ENCODE measurements at regions not wholly inside any gene's neighbourhood (a gene's known extent, or its start where the extent isn't known, plus 50 kb on each side); places are given as distances from the start of the nearest gene placed in this dataset.

DNA sequence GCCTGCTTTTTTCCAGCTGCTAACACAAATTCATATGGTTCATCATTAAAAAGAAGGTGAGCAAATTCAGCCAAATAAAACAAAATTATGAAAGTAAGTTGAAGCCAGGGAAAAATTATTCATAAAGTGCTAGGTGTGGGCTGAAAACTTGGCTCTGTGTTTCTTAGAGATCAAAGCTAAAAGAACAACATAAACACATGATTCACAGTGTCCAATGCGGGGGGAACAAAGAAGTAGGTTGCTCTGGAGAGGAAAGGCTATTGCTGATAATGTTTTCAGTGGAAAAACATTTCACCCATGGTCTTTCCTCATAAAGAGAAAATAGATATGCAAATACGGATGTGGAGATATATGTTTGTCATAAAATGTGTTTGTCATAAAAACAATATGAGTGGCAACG, 1691.5 kb upstream of the SLC10A2 start (continued):
- TF ChIP-seq, protein P1, sequence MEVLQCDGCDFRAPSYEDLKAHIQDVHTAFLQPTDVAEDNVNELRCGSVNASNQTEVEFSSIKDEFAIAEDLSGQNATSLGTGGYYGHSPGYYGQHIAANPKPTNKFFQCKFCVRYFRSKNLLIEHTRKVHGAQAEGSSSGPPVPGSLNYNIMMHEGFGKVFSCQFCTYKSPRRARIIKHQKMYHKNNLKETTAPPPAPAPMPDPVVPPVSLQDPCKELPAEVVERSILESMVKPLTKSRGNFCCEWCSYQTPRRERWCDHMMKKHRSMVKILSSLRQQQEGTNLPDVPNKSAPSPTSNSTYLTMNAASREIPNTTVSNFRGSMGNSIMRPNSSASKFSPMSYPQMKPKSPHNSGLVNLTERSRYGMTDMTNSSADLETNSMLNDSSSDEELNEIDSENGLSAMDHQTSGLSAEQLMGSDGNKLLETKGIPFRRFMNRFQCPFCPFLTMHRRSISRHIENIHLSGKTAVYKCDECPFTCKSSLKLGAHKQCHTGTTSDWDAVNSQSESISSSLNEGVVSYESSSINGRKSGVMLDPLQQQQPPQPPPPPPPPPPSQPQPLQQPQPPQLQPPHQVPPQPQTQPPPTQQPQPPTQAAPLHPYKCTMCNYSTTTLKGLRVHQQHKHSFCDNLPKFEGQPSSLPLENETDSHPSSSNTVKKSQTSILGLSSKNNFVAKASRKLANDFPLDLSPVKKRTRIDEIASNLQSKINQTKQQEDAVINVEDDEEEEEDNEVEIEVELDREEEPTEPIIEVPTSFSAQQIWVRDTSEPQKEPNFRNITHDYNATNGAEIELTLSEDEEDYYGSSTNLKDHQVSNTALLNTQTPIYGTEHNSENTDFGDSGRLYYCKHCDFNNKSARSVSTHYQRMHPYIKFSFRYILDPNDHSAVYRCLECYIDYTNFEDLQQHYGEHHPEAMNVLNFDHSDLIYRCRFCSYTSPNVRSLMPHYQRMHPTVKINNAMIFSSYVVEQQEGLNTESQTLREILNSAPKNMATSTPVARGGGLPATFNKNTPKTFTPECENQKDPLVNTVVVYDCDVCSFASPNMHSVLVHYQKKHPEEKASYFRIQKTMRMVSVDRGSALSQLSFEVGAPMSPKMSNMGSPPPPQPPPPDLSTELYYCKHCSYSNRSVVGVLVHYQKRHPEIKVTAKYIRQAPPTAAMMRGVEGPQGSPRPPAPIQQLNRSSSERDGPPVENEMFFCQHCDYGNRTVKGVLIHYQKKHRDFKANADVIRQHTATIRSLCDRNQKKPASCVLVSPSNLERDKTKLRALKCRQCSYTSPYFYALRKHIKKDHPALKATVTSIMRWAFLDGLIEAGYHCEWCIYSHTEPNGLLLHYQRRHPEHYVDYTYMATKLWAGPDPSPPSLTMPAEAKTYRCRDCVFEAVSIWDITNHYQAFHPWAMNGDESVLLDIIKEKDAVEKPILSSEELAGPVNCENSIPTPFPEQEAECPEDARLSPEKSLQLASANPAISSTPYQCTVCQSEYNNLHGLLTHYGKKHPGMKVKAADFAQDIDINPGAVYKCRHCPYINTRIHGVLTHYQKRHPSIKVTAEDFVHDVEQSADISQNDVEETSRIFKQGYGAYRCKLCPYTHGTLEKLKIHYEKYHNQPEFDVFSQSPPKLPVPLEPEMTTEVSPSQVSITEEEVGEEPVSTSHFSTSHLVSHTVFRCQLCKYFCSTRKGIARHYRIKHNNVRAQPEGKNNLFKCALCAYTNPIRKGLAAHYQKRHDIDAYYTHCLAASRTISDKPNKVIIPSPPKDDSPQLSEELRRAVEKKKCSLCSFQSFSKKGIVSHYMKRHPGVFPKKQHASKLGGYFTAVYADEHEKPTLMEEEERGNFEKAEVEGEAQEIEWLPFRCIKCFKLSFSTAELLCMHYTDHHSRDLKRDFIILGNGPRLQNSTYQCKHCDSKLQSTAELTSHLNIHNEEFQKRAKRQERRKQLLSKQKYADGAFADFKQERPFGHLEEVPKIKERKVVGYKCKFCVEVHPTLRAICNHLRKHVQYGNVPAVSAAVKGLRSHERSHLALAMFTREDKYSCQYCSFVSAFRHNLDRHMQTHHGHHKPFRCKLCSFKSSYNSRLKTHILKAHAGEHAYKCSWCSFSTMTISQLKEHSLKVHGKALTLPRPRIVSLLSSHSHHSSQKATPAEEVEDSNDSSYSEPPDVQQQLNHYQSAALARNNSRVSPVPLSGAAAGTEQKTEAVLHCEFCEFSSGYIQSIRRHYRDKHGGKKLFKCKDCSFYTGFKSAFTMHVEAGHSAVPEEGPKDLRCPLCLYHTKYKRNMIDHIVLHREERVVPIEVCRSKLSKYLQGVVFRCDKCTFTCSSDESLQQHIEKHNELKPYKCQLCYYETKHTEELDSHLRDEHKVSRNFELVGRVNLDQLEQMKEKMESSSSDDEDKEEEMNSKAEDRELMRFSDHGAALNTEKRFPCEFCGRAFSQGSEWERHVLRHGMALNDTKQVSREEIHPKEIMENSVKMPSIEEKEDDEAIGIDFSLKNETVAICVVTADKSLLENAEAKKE (CRISPR knock-in tag; IDR thresholded peaks at IDR 0.05), result no peak
- no peak for TF ChIP-seq POLR2AphosphoS5 (IDR thresholded peaks at IDR 0.05; ENCODE audit: low read depth)
- no peak for TF ChIP-seq ZNF331 (CRISPR knock-in tag; IDR thresholded peaks at IDR 0.05; ENCODE audit: low read depth)
- TF ChIP-seq EZH2 (IDR thresholded peaks at IDR 0.05; ENCODE audit: low read depth, unreplicated experiment), result no peak

GRCh38 chr13:104750377-104750776, 1684.2 kb upstream of the SLC10A2 start:
- TF ChIP-seq POLR2AphosphoS5 (IDR thresholded peaks at IDR 0.05; ENCODE audit: low read depth) (no peak), JUNB (IDR thresholded peaks at IDR 0.05; ENCODE audit: unreplicated experiment) (no peak), STAT1 (IDR thresholded peaks at IDR 0.05; ENCODE audit: unreplicated experiment) (no peak), EZH2 (IDR thresholded peaks at IDR 0.05; ENCODE audit: low read depth, unreplicated experiment) (no peak), CTCF (conservative IDR thresholded peaks at IDR 0.05; ENCODE audit: low read depth in 2 of 2) (no peak), NANOG (IDR thresholded peaks at IDR 0.05; ENCODE audit: borderline replicate concordance) (no peak), EZH2phosphoT487 (IDR thresholded peaks at IDR 0.05; ENCODE audit: unreplicated experiment) (no peak), ZNF114 (CRISPR knock-in tag; IDR thresholded peaks at IDR 0.05) (no peak)
- TF ChIP-seq, protein P2, sequence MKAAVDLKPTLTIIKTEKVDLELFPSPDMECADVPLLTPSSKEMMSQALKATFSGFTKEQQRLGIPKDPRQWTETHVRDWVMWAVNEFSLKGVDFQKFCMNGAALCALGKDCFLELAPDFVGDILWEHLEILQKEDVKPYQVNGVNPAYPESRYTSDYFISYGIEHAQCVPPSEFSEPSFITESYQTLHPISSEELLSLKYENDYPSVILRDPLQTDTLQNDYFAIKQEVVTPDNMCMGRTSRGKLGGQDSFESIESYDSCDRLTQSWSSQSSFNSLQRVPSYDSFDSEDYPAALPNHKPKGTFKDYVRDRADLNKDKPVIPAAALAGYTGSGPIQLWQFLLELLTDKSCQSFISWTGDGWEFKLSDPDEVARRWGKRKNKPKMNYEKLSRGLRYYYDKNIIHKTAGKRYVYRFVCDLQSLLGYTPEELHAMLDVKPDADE (IDR thresholded peaks at IDR 0.05), result no peak
- H3K79me2 ChIP-seq (replicated peaks; ENCODE audit: insufficient read depth), result no peaks in the 10 kb centered on the region
- ATAC-seq (no peak), DNase-seq (ENCODE audit: low spot score) (no peak)
- no peaks in the 10 kb centered on the region for H3K4me1 Mint-ChIP-seq
- H3K9me3 Mint-ChIP-seq, result no peaks in the 10 kb centered on the region
- peaks cover 11% of the 10 kb centered on the region; the same call in 1 of the 2 replicates for H3K9me2 ChIP-seq (ENCODE audit: insufficient read depth)
- H3K4me2 ChIP-seq, result no peak overlapping the region
- no peak overlapping the region for H3K4me3 ChIP-seq
- no peaks in the 10 kb centered on the region for H4K20me1 ChIP-seq (replicated peaks; ENCODE audit: insufficient read depth)
- H3K27me3 ChIP-seq (ENCODE audit: insufficient read depth), result no peaks in the 10 kb centered on the region
- H3K4me1 ChIP-seq (ENCODE audit: insufficient read depth), result no peaks in the 10 kb centered on the region
- H3K36me3 Mint-ChIP-seq (ENCODE audit: low read depth), result no peaks in the 10 kb centered on the region
- no peaks in the 10 kb centered on the region for H3K36me3 ChIP-seq (ENCODE audit: insufficient read depth)
- H3K27ac Mint-ChIP-seq, result no peak overlapping the region
- no peak overlapping the region for H2AFZ ChIP-seq
- H3K4me3 Mint-ChIP-seq, result no peak overlapping the region
- no peaks in the 10 kb centered on the region for H3K27me3 Mint-ChIP-seq (ENCODE audit: insufficient read depth, low read depth, poor library complexity)
- H3F3A ChIP-seq (replicated peaks; ENCODE audit: low read depth), result no peaks in the 10 kb centered on the region
- H3K27ac ChIP-seq (ENCODE audit: low read depth), result no peak overlapping the region

Data from GM23338 (cell line).